Activated naive CD8-positive, alpha-beta T cell treated with anti-CD3 and anti-CD28 coated beads, Interleukin-2, amount 10 ng/mL, durations not matched to agents 7 days and 5 days (primary cell): ENCODE measurements at regions not wholly inside any gene's neighbourhood (a gene's known extent, or its start where the extent isn't known, plus 50 kb on each side); places are given as distances from the start of the nearest gene placed in this dataset.
"Not testable (repeated sequence)": the region's sequence is repeated elsewhere in the genome, so short reads cannot be mapped to it uniquely, and the experiment has no call there.

Source experiments
- ATAC-seq: fragments of 150-1000 bp; cut with Tn5 transposase; one replicate; pipeline ENCODE4 v1.10.0; 2021; ENCODE audit warnings: low read depth, moderate library complexity
- POLR2A ChIA-PET: fragments of 350-600 bp; sonication (Branson Sonifier 250); formaldehyde crosslinking; loops from one replicate; lab custom pipeline; 2021; ENCODE audit warnings: antibody characterized with exemption; lab: Charles Lee
- DNase-seq: peaks from one replicate; pipeline ENCODE4 v3.0.0; 2021
- H3K27ac Mint-ChIP-seq: one replicate; pipeline ENCODE4 v1.8.0; 2022; ENCODE audit warnings: mild to moderate bottlenecking, mixed read lengths
- H3K27me3 Mint-ChIP-seq: one replicate; pipeline ENCODE4 v1.8.0; 2022; ENCODE audit warnings: mild to moderate bottlenecking, moderate library complexity, mixed read lengths
- H3K36me3 Mint-ChIP-seq: one replicate; pipeline ENCODE4 v1.8.0; 2021; ENCODE audit warnings: mild to moderate bottlenecking, mixed read lengths
- H3K4me1 Mint-ChIP-seq: one replicate; pipeline ENCODE4 v1.8.0; 2021; ENCODE audit warnings: mixed read lengths
- H3K4me3 Mint-ChIP-seq: one replicate; pipeline ENCODE4 v1.8.0; 2022; ENCODE audit warnings: mild to moderate bottlenecking, moderate library complexity, mixed read lengths
- H3K9me3 Mint-ChIP-seq: one replicate; pipeline ENCODE4 v1.8.0; 2021; ENCODE audit warnings: mixed read lengths

DNA sequence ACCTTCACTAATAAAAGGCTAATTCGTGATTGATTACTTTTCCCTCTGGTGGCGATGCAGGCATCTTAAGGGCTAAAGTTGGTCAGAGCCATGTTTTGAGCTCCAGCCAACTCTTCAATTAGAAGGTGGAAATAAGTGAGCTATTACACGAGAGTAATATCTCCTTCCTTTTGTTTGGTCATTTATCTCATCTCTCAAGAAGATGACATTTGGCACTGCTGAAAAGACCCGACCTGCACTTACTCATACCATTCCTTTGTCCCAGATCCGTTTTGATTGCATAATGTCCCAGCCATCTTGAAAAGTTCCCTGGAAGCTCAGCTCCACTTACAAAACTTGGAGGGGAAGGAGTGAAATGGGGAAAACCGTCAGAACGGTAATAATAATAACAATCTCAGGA is 316.2 kb downstream of the VRK1 start:
- ATAC-seq = no peak
- H3K4me1 Mint-ChIP-seq = peaks cover 21% of the 10 kb centered on the region
- peaks cover 5% of the 10 kb centered on the region for H3K36me3 Mint-ChIP-seq
- no peak overlapping the region for H3K4me3 Mint-ChIP-seq
- peaks cover 8% of the 10 kb centered on the region for H3K27me3 Mint-ChIP-seq
- H3K9me3 Mint-ChIP-seq = peaks cover 12% of the 10 kb centered on the region
- no peak for DNase-seq
- H3K27ac Mint-ChIP-seq = no peak overlapping the region
- POLR2A ChIA-PET = no interaction called here

DNA sequence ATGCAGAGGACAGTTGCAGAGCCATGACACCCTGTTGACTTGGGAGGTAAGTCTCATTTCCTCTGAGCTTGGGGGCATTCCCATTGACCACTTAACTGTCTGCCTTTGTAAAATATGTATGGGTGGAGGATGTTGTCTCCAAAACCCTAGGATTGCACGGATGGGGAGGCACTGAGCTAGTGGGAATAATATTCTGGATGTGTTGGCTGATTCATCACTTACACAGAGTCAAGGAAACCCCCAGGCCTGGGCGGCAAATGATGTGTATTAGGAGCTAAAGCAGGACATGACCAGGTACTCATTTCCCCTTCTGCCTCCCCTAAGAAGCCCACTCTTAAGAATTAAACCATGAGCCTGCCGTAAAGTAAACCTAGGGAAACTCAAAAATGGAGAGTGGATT is 319.4 kb downstream of the VRK1 start:
- DNase-seq (no peak), ATAC-seq (no peak)
- H3K27ac Mint-ChIP-seq = no peak overlapping the region
- POLR2A ChIA-PET = no interaction called here
- no peak overlapping the region for H3K4me3 Mint-ChIP-seq
- H3K9me3 Mint-ChIP-seq = peaks cover 1% of the 10 kb centered on the region
- H3K4me1 Mint-ChIP-seq = peaks cover 51% of the 10 kb centered on the region
- peaks cover 8% of the 10 kb centered on the region for H3K27me3 Mint-ChIP-seq
- peaks cover 3% of the 10 kb centered on the region for H3K36me3 Mint-ChIP-seq

DNA sequence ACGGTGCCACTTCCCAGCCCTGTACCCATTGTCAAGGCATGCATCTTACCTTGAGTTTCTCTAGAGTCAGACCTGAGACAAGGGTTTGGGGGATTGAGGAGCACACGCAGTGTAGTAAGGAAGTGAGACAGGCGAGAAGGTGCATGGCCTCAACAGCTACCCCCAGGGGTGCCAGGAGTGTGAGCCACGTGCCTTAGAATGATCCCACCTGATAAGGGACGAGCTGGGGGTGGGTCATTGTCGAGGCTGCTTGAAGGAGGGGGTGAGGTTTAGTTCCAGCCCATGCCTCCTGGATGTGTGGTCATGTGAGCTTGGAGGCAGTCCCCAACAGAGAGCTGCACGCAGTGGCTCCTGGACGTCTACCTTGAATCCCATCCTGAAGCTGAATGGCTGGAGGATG is 320.5 kb downstream of the VRK1 start:
- Mint-ChIP-seq H3K4me3 (no peak overlapping the region), H3K9me3 (peaks cover 1% of the 10 kb centered on the region), H3K27me3 (peaks cover 6% of the 10 kb centered on the region), H3K36me3 (peaks cover 3% of the 10 kb centered on the region), H3K4me1 (peaks cover 60% of the 10 kb centered on the region), H3K27ac (no peak overlapping the region)
- POLR2A ChIA-PET = interaction anchor here (0.6 kb wide), 1 partner anchor 148 kb away, joined by 4 read pairs; no protein-coding TSS in a partner anchor
- ATAC-seq = no peak
- DNase-seq = no peak

DNA sequence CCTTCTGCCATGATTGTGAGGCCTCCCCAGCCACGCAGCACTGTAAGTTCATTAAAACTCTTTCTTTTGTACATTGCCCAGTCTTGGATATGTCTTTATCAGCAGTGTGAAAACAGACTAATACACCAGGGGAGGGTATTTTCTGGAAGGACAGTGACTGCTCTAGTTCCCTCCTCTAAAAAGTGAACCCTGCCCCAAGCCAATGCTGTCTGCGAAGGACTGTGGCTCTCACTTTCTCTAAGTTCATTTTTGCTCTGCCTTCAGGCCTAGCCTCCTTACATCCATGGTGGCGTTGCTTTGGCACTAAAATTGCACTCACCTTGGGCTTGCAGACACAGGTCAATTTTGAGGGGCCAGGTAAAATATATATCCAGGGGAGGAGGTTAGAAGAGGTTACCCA is 323.0 kb downstream of the VRK1 start:
- POLR2A ChIA-PET = interaction anchor here (0.6 to 1.0 kb wide), 3 partner anchors 43 to 323 kb away, joined by 3 to 5 read pairs (median 3); partner anchors contain the start of gene VRK1
- Mint-ChIP-seq H3K36me3 (no peaks in the 10 kb centered on the region), H3K4me1 (peaks cover 54% of the 10 kb centered on the region), H3K4me3 (peak overlapping the region; percentile 76), H3K9me3 (no peaks in the 10 kb centered on the region), H3K27me3 (no peaks in the 10 kb centered on the region), H3K27ac (peak overlapping the region; percentile 95)
- ATAC-seq = peak; percentile 23
- no peak for DNase-seq

DNA sequence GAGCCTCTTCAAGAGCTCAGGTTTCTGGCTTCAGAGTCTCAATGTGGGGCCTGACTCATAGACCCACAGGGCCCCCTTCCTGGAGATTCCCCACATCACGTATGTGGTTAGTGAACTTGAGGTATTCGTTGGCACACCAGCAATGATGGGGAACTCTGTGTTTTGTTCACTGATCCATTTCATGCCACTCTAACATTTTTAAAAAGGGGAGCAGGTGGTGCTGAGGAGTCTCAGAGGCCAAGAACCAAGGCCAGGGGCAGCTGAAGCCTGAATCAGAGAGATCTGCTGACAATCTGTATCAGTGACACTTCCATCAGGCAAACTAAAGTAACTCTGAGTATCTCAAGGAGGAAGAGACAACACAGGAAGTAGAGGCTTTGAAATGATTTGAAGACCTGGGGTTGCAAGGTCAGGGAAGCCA is 323.4 kb downstream of the VRK1 start:
- POLR2A ChIA-PET = interaction anchor here (0.6 to 1.0 kb wide), 3 partner anchors 43 to 324 kb away, joined by 3 to 5 read pairs (median 3); partner anchors contain the start of gene VRK1
- H3K4me3 Mint-ChIP-seq = peak overlapping the region; percentile 76
- peak; percentile 92 for ATAC-seq
- peaks cover 50% of the 10 kb centered on the region for H3K4me1 Mint-ChIP-seq
- peak overlapping the region; percentile 95 for H3K27ac Mint-ChIP-seq
- H3K36me3 Mint-ChIP-seq = no peaks in the 10 kb centered on the region
- H3K27me3 Mint-ChIP-seq = no peaks in the 10 kb centered on the region
- no peaks in the 10 kb centered on the region for H3K9me3 Mint-ChIP-seq
- DNase-seq = peak; percentile 66

DNA sequence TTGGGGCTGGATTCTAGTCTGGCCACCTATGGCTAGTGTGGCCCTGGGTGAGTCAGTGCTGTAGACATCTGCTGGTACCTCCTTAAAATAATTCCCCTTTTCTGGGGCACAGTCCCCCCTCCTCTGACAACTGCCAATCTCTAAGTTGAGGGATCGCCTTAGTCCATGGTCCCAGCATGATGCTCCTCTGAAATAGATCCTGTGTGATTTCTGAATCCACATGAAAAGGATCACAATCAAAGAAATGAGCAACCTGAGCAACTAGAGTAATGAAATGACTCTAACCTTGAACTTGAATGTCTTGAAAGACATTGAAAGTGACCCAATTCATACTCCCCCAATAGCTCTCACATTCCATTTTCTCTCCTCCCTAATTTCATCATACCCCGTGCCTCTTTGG is 332.5 kb downstream of the VRK1 start:
- H3K9me3 Mint-ChIP-seq = peaks cover 4% of the 10 kb centered on the region
- peaks cover 3% of the 10 kb centered on the region for H3K36me3 Mint-ChIP-seq
- no peak overlapping the region for H3K4me3 Mint-ChIP-seq
- H3K27me3 Mint-ChIP-seq = no peaks in the 10 kb centered on the region
- no peak overlapping the region for H3K27ac Mint-ChIP-seq
- POLR2A ChIA-PET = no interaction called here
- H3K4me1 Mint-ChIP-seq = no peaks in the 10 kb centered on the region
- DNase-seq (no peak), ATAC-seq (no peak)

DNA sequence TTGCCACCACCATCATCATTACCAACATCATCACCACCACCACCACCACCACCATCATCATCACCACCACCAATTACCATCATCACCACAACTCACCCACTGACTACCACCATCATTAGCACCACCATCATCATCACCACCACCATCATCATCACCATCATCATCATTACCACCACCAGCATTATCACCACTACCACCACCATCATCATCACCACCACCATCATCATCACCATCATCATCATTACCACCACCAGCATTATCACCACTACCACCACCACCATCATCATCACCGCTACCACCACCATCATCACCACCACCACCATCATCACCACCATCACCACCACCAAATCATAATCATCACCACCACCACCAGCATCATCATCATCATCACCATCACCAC is 338.7 kb downstream of the VRK1 start:
- DNase-seq, POLR2A ChIA-PET, H3K27me3 Mint-ChIP-seq, H3K36me3 Mint-ChIP-seq, ATAC-seq, H3K4me3 Mint-ChIP-seq: not testable (repeated sequence)
- peaks cover 20% of the 10 kb centered on the region for H3K9me3 Mint-ChIP-seq
- peaks cover 10% of the 10 kb centered on the region for H3K4me1 Mint-ChIP-seq
- H3K27ac Mint-ChIP-seq = peak overlapping the region; percentile 63

DNA sequence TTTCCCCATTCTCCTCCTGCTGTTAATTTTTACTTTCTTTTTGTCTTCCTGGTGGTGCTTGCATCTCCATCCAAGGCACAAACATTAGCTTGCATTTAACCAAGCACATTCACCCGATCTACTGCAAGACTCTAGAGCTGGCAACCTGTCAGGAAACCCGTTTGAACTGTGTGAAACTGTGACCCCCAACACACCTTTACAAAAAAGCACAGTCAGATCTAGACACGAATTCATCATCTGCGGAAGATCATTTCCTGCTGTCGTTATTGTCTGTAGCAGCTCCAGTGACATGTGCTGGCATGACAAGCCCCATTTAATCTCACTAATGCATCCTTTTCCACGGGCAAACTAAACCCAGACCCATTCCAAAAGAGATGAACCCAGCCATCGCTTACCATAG is 340.5 kb downstream of the VRK1 start:
- DNase-seq (no peak), ATAC-seq (peak; percentile 54)
- Mint-ChIP-seq H3K36me3 (peaks cover 9% of the 10 kb centered on the region), H3K27me3 (no peaks in the 10 kb centered on the region), H3K27ac (peak overlapping the region; percentile 42), H3K4me3 (peak overlapping the region; percentile 65), H3K4me1 (peaks cover 10% of the 10 kb centered on the region), H3K9me3 (peaks cover 20% of the 10 kb centered on the region)
- POLR2A ChIA-PET = no interaction called here

DNA sequence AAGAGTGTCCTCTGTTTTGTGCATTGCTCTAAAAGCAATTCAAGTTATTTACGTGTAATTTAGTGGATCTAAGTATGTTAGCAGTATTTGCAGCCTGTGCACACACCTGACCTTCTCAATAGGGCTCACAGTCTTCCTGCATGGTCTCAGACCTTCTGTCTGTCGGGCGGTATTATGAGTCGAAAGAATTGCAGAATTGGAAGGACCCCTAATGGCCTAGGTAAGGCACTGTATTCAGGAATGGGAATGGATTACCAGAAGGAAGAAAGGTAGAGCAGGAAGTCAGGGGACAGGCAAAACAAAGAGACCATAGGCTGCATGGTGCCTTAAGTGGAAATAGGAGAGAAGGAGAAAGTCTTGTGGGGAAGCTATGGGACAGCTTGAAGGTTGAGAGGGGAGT is 341.6 kb downstream of the VRK1 start:
- ATAC-seq = no peak

DNA sequence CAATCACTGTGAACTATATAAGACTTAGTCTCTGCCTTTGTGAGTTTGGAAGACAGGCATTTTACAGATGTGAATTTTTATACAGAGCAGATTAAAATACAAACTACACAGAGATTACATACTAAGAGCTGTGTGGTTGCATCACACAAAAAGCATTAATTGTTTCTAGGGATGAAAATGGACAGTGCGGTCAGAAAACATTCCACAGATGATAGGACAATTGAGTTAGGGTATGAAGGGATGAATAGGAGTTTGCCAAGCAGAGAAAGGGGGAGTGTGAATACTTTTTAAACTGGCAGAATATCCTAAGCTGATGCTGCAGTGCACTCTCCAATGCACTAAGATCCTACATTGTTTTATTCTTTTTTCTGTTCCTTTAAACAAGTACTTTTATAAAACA is 345.8 kb downstream of the VRK1 start:
- Mint-ChIP-seq H3K4me3 (no peak overlapping the region), H3K4me1 (peaks cover 2% of the 10 kb centered on the region), H3K27ac (no peak overlapping the region), H3K36me3 (no peaks in the 10 kb centered on the region), H3K9me3 (no peaks in the 10 kb centered on the region), H3K27me3 (peaks cover 1% of the 10 kb centered on the region)
- no peak for ATAC-seq
- no peak for DNase-seq
- POLR2A ChIA-PET = no interaction called here

More for the DNA sequence above, 341.6 kb downstream of the VRK1 start:
- Mint-ChIP-seq H3K9me3 (peaks cover 20% of the 10 kb centered on the region), H3K36me3 (peaks cover 9% of the 10 kb centered on the region), H3K27ac (no peak overlapping the region), H3K4me1 (peaks cover 10% of the 10 kb centered on the region), H3K27me3 (no peaks in the 10 kb centered on the region), H3K4me3 (no peak overlapping the region)
- POLR2A ChIA-PET = no interaction called here
- no peak for DNase-seq

DNA sequence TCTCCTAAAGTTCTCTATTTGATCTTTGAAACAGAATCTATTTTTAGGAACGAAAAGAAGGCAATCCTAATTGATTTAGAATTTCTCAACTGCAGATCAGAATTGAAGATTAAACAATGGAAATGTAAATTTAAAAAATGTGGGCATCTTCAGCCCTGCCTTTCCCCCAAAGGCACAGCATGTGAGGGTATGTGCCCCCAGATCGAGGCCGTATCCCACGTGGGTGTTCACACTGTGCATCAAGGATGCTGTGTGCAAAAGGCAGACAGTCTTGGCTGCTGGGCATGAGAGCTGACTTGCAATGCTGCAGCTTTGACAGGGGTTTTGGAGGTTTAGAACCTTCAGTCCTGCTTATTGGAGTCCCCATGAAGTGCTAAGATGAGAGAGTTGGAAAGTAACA is 346.3 kb downstream of the VRK1 start:
- no peaks in the 10 kb centered on the region for H3K36me3 Mint-ChIP-seq
- DNase-seq (no peak), ATAC-seq (no peak)
- H3K27ac Mint-ChIP-seq = no peak overlapping the region
- H3K4me3 Mint-ChIP-seq = no peak overlapping the region
- peaks cover 1% of the 10 kb centered on the region for H3K27me3 Mint-ChIP-seq
- H3K9me3 Mint-ChIP-seq = no peaks in the 10 kb centered on the region
- H3K4me1 Mint-ChIP-seq = no peaks in the 10 kb centered on the region
- POLR2A ChIA-PET = no interaction called here

DNA sequence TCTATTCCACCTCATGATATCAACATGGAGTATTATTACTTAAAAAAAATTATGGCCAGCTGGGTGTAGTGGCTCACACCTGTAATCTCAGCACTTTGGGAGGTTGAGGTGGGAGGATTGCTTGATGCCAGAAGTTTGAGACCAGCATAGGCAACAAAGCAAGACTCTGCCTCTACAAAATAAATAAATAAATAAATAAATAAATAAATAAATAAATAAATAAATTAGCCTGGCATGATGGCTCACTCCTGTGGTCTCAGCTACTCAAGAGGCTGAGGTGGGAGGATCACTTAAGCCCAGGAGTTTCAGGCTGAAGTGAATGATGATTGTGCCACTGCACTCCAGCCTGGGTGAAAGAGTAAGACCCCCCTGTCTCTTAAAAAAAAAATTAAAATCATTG is 350.8 kb downstream of the VRK1 start:
- H3K27me3 Mint-ChIP-seq = peaks cover 11% of the 10 kb centered on the region
- ATAC-seq, H3K36me3 Mint-ChIP-seq, DNase-seq, H3K4me1 Mint-ChIP-seq, H3K9me3 Mint-ChIP-seq, H3K27ac Mint-ChIP-seq, POLR2A ChIA-PET, H3K4me3 Mint-ChIP-seq: not testable (repeated sequence)

DNA sequence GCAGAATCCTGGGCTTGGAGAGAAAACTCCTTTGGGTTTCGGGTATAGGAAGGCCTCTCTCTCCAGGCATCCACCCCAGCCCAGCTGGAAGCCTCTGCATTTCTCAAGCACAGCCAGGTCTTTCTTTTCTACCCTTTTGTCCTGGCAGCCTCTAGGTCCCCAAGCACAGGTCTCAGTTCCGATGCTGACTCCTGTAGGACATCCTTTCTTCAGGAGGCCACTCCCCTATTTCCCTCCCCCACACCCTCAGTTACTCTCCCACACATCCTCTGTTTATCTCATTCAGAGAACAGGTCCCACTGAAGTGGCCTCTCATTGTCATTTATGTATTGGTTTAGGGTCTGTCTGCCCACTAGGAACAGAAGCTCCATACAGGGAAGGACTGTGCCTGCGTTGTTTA is 352.6 kb downstream of the VRK1 start:
- POLR2A ChIA-PET = no interaction called here
- ATAC-seq (no peak), DNase-seq (no peak)
- no peak overlapping the region for H3K4me3 Mint-ChIP-seq
- no peak overlapping the region for H3K27ac Mint-ChIP-seq
- H3K9me3 Mint-ChIP-seq = no peaks in the 10 kb centered on the region
- no peaks in the 10 kb centered on the region for H3K36me3 Mint-ChIP-seq
- H3K4me1 Mint-ChIP-seq = no peaks in the 10 kb centered on the region
- peaks cover 16% of the 10 kb centered on the region for H3K27me3 Mint-ChIP-seq

DNA sequence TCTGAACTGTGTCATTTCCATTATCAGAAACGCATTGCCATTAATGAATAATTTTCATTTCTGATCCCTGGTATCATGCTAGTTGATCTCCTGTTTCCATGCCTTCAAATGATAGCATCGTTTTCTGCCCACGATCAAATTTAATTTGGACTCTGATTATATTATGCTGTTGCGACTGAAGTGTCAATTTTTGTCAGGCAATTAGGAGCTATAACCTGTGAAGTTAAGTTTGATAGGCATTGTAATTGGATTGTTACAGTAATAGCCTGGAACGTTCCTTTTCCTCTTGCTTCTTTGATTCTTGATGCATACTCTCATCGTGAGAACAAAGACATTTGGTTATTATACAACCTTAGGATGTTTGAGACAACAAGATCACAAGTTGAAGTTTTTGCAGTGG is 356.3 kb downstream of the VRK1 start:
- DNase-seq (no peak), ATAC-seq (no peak)
- no peak overlapping the region for H3K27ac Mint-ChIP-seq
- H3K9me3 Mint-ChIP-seq = no peaks in the 10 kb centered on the region
- no peak overlapping the region for H3K4me3 Mint-ChIP-seq
- no peaks in the 10 kb centered on the region for H3K36me3 Mint-ChIP-seq
- POLR2A ChIA-PET = no interaction called here
- peaks cover 21% of the 10 kb centered on the region for H3K27me3 Mint-ChIP-seq
- peaks cover 2% of the 10 kb centered on the region for H3K4me1 Mint-ChIP-seq

DNA sequence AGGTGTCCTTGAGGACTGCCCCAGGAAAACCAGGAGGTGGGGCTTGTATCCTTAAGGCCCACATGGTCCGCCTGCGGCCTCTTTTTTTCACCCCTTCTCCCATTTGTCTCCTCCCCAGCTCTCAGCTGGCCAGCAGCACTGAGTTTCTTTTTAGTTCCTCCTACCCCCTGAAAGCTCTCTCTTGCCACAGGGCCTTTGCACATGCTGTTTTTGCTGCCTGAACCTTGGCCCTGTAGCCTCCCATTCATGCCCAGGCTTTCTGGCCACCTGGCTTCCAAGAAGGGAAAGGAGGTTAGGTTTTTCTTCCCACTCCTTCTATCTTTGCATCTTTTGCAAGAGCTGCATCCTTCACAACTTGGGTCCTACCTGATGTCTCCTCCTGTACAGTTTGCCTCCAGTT is 358.1 kb downstream of the VRK1 start:
- POLR2A ChIA-PET = no interaction called here
- no peak overlapping the region for H3K27ac Mint-ChIP-seq

More for the DNA sequence above, 358.1 kb downstream of the VRK1 start:
- DNase-seq (no peak), ATAC-seq (no peak)
- Mint-ChIP-seq H3K27me3 (peaks cover 12% of the 10 kb centered on the region), H3K4me1 (peaks cover 2% of the 10 kb centered on the region), H3K9me3 (peaks cover 5% of the 10 kb centered on the region), H3K36me3 (no peaks in the 10 kb centered on the region), H3K4me3 (no peak overlapping the region)
